ENCODE measurements at regions not wholly inside any gene's neighbourhood (a gene's known extent, or its start where the extent isn't known, plus 50 kb on each side); places are given as distances from the start of the nearest gene placed in this dataset.
"Not testable (repeated sequence)": the region's sequence is repeated elsewhere in the genome, so short reads cannot be mapped to it uniquely, and the experiment has no call there.

- no peak for DNase-seq
These were observed 105.4 kb downstream of the TTC8 start for GRCh38 chr14:88929656-88930436.

GRCh38 chr14:88931321-88932110 is 107.1 kb downstream of the TTC8 start:
- no peak for DNase-seq

GRCh38 chr14:88933191-88933590 is 108.7 kb downstream of the TTC8 start:
- DNase-seq, result no peak

GRCh38 chr14:88934351-88934806 is 109.9 kb downstream of the TTC8 start:
- DNase-seq, result no peak

- DNase-seq, result no peak
These were observed 110.6 kb downstream of the TTC8 start for GRCh38 chr14:88935083-88935482.

GRCh38 chr14:88937706-88938105 is 113.3 kb downstream of the TTC8 start:
- DNase-seq, result no peak

GRCh38 chr14:88940671-88941070 is 116.2 kb downstream of the TTC8 start:
- DNase-seq, result no peak

- DNase-seq, result no peak
These were observed 117.0 kb downstream of the TTC8 start for GRCh38 chr14:88941414-88941813.

GRCh38 chr14:88947646-88948598 is 123.5 kb downstream of the TTC8 start:
- DNase-seq, result no peak

- DNase-seq, result no peak
These were observed 125.6 kb downstream of the TTC8 start for GRCh38 chr14:88950069-88950468.

GRCh38 chr14:88951370-88951769 is 126.9 kb downstream of the TTC8 start:
- DNase-seq, result no peak

- DNase-seq, result no peak
These were observed 128.4 kb downstream of the TTC8 start for GRCh38 chr14:88952901-88953300.

GRCh38 chr14:88955455-88955854 is 131.0 kb downstream of the TTC8 start:
- no peak for DNase-seq

GRCh38 chr14:88960496-88960895 is 136.0 kb downstream of the TTC8 start:
- DNase-seq, result no peak

- no peak for DNase-seq
These were observed 136.8 kb downstream of the TTC8 start for GRCh38 chr14:88961214-88961613.

GRCh38 chr14:88962356-88962755 is 137.9 kb downstream of the TTC8 start:
- no peak for DNase-seq

- DNase-seq, result no peak
These were observed 142.8 kb downstream of the TTC8 start for GRCh38 chr14:88967299-88967698.

GRCh38 chr14:88975043-88975830 is 150.8 kb downstream of the TTC8 start:
- DNase-seq, result no peak

- no peak for DNase-seq
These were observed 151.5 kb downstream of the TTC8 start for GRCh38 chr14:88975926-88976325.

GRCh38 chr14:88980907-88981306 is 156.5 kb downstream of the TTC8 start:
- not testable (repeated sequence) for DNase-seq

- no peak for DNase-seq
These were observed 157.5 kb downstream of the TTC8 start for GRCh38 chr14:88981948-88982347.

- no peak for DNase-seq
These were observed 159.3 kb downstream of the TTC8 start for GRCh38 chr14:88983755-88984154.

All from stimulated activated CD4-positive, alpha-beta T cell treated with anti-CD3 and anti-CD28 coated beads, Interleukin-1b, Interleukin-23, amount 100 ng/mL, for 48 hours (primary cell).